ENCODE measurements at regions not wholly inside any gene's neighbourhood (a gene's known extent, or its start where the extent isn't known, plus 50 kb on each side); places are given as distances from the start of the nearest gene placed in this dataset.

DNA sequence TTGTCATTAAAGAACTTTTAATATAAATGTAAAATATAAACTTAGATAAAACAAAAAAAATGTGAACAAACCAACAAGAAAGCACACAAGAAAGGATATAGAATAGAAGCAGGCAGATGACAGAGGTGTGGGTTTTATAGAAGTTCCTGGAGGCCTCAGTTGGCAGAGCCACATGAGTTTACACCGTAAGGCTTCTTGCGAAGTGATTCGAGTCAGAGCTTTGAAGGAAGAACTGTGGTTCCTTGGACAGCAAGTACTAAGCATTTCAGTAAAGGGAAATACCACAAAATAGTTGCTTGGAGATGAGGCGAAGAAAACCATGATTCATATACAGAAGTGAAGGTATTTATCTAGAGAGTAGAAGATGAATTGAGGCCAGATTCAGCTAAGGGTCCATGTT, 207.9 kb upstream of the EYA4 start:
- TF ChIP-seq, protein P1, sequence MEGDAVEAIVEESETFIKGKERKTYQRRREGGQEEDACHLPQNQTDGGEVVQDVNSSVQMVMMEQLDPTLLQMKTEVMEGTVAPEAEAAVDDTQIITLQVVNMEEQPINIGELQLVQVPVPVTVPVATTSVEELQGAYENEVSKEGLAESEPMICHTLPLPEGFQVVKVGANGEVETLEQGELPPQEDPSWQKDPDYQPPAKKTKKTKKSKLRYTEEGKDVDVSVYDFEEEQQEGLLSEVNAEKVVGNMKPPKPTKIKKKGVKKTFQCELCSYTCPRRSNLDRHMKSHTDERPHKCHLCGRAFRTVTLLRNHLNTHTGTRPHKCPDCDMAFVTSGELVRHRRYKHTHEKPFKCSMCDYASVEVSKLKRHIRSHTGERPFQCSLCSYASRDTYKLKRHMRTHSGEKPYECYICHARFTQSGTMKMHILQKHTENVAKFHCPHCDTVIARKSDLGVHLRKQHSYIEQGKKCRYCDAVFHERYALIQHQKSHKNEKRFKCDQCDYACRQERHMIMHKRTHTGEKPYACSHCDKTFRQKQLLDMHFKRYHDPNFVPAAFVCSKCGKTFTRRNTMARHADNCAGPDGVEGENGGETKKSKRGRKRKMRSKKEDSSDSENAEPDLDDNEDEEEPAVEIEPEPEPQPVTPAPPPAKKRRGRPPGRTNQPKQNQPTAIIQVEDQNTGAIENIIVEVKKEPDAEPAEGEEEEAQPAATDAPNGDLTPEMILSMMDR (IDR thresholded peaks at IDR 0.05): no peak
- no peak for TF ChIP-seq EP300 (IDR thresholded peaks at IDR 0.05)
- no peak for TF ChIP-seq POLR2AphosphoS5 (IDR thresholded peaks at IDR 0.05)
- TF ChIP-seq POLR2A (IDR thresholded peaks at IDR 0.05; ENCODE audit: low read depth): no peak

Data from esophagus muscularis mucosa (tissue), 4 donors.